ENCODE measurements at regions not wholly inside any gene's neighbourhood (a gene's known extent, or its start where the extent isn't known, plus 50 kb on each side); places are given as distances from the start of the nearest gene placed in this dataset.

- TF ChIP-seq EZH2 (IDR thresholded peaks at IDR 0.05; ENCODE audit: low read depth, unreplicated experiment) = no peak
- no peak for TF ChIP-seq NANOG (IDR thresholded peaks at IDR 0.05; ENCODE audit: borderline replicate concordance)
- TF ChIP-seq STAT1 (IDR thresholded peaks at IDR 0.05; ENCODE audit: unreplicated experiment) = no peak
- no peak for TF ChIP-seq REST (IDR thresholded peaks at IDR 0.05; ENCODE audit: unreplicated experiment)
- no peak for TF ChIP-seq CTCF (conservative IDR thresholded peaks at IDR 0.05; ENCODE audit: low read depth in 2 of 2)
- TF ChIP-seq EZH2phosphoT487 (IDR thresholded peaks at IDR 0.05; ENCODE audit: unreplicated experiment) = no peak
- TF ChIP-seq CREB1 (CRISPR knock-in tag; IDR thresholded peaks at IDR 0.05; ENCODE audit: low read depth) = no peak
- no peak for TF ChIP-seq POLR2AphosphoS5 (IDR thresholded peaks at IDR 0.05; ENCODE audit: low read depth)
- no peak for TF ChIP-seq ETS1 (IDR thresholded peaks at IDR 0.05)
- no peak for TF ChIP-seq JUNB (IDR thresholded peaks at IDR 0.05; ENCODE audit: unreplicated experiment)
- no peak for TF ChIP-seq ZNF331 (CRISPR knock-in tag; IDR thresholded peaks at IDR 0.05; ENCODE audit: low read depth)
- TF ChIP-seq ZNF462 (CRISPR knock-in tag; IDR thresholded peaks at IDR 0.05) = no peak
- TF ChIP-seq ZNF114 (CRISPR knock-in tag; IDR thresholded peaks at IDR 0.05) = no peak
Measured at GRCh38 chr13:85503797-85504196, 295.4 kb downstream of the SLITRK6 start.
